HG03354 (cell line): ENCODE measurements at regions not wholly inside any gene's neighbourhood (a gene's known extent, or its start where the extent isn't known, plus 50 kb on each side); places are given as distances from the start of the nearest gene placed in this dataset.

ENCODE experiments used
- ATAC-seq: cut with Tn5 transposase; IDR thresholded peaks from one replicate; pipeline ENCODE4 v1.9.1; 2021; ENCODE audit warnings: mild to moderate bottlenecking; ENCODE audit not compliant: unreplicated experiment, poor library complexity, severe bottlenecking

DNA sequence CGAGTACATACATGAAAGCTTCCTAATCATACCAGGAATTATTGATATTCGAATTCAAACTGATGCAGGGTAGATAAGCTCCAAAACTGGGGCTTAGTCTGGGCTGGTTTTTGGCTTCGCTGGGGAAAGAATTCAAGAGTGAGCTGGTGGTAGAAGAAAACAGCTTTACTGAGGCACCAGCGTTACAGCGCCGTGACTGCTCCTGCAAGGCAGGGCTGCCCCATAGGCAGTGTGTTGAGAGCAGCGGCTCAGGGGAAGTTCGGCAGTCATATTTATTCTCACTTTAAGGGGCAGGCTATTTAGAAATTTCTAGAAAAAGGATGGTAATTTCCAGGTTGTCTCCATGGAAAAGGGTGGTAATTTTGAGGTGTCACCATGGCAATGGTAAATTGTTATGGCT lies 292.6 kb upstream of the TCF4 start:
- no peak for ATAC-seq

DNA sequence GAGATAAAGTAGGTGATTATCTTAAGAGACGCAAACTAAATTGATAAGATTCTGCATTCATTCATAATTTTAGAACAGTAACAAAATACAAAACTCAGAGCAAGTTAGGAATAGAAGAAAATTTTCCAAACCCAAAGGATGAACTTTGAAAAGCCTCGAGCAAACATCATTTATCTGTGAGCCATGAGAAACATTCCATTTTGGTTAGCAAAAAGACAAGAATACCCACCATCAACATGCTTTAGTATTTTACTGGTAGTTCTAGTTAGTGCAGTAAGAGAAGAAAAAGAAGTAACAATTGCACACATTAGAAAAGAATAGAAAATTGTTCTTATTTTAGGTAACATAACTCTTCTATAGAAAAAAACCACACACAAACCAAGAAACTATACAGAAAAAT lies 291.3 kb upstream of the TCF4 start:
- no peak for ATAC-seq

DNA sequence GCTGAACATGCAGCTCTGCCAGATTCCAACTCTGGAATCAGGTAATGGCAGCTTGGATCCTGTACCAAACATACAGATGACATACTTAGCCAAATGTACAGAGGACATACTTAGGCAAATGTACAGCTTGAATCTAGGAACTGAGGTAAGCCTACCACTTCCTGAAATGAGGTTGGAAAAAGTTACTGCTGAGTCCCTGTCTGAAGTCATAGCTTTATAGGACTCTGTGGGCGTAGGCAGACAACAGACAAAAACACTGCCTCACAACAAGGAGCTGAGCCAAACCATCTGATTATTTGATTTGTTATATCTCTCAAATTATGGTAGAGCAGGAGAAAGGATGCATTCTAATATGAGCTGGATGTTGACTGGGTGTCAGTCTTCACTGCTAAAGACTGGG lies 290.2 kb upstream of the TCF4 start:
- ATAC-seq = no peak

GRCh38 chr18:55877321-55877720 lies 289.3 kb upstream of the TCF4 start:
- ATAC-seq = no peak

DNA sequence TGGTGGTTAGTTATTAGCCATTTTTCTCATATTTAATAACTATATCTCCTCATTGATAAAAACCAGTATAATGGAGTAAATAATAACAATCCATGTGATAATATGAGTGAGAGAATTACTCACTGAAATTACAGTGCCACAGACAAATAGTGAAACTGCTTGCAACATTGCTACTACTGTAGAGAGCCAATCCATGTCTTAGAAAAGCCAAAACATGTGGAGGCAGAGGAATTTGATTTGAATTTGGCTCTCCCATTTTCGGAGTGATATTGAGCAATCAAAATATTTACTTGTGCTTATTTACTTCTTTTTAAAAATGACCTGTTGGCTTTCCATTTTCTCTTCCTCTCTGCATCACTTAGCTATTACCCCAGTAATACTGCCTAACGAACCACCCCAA lies 288.3 kb upstream of the TCF4 start:
- ATAC-seq = no peak

DNA sequence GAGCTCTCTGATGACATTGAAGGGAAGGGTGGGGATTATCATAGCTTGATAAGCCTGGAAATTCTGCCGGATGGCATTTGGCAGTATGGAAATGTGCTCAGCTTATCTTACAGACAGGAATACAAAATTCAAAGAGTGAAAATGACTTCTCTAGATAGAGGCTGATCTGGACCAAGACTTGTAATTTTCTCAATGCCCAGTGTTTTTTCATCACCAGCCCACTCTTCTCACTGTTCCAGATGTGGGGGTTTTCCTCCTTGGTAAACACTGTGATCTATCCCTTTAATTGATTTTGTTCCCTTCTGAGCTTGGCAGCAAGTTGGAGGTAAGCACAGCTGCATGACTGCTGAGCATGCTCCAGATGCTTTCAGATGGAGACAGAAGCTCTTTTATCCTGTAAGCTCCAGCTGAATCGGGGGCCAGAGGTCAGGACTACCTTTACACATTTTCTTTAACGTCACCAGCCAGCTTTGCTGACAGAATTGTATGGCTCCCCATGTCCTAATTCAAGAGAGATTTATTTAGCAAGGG lies 287.4 kb upstream of the TCF4 start:
- no peak for ATAC-seq

GRCh38 chr18:55869556-55870501 lies 281.8 kb upstream of the TCF4 start:
- no peak for ATAC-seq

- ATAC-seq = no peak
Observed at GRCh38 chr18:55868909-55869308, 280.9 kb upstream of the TCF4 start.

DNA sequence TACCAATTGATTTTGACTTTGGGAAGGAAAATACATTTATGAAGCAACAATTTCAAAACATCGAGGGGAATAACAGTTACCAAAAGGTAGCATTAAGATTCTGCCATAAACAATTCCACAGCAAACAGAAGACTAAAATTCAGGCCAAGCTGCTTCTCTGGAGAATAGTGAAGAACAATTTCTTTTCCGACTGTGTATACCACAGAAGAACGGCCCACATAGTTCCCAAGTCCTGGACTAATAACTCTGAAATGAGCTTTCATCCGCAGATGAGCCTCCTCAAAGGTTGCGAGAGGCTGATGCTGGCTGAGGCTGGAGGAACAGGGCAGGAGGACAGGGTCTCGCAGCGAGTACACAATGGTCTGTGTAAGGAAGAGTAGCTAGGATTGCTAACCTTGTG lies 278.9 kb upstream of the TCF4 start:
- no peak for ATAC-seq

DNA sequence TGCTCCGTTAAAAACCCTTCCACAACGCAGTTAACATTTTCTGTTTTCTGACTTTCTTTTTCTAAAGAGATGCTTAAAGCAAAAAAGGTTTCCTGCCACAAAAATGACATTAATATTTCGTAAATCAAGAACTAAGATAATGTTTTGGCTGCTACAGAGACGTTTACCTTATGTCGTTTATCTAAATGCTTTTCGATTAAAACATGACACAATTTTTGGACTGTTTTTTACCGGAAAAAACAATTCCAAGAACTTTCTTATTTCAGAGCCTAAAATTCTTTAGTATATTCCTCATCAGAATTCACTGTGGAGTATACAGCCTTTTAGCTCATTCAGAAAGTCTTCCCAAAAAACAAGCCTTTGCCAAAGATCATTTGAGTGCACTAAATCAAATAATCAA lies 278.0 kb upstream of the TCF4 start:
- ATAC-seq = no peak

GRCh38 chr18:55864281-55864680 lies 276.3 kb upstream of the TCF4 start:
- no peak for ATAC-seq

- ATAC-seq = no peak
Observed at GRCh38 chr18:55863876-55864275, 275.9 kb upstream of the TCF4 start.

DNA sequence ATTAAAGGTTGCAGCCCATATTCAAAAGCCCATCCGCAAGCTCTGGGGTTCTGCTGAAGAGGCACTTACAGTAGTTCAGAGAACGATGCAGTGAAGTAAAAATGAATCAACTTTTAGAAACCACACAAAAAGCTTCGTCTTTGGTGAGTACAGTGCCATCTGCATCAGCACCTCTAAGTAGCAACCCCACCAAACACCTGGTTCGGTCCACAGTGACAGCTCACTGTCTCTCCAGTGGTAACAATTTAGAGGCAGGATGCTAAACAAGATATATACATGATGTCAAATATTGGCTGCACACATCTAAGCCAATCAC lies 275.4 kb upstream of the TCF4 start:
- ATAC-seq = no peak

DNA sequence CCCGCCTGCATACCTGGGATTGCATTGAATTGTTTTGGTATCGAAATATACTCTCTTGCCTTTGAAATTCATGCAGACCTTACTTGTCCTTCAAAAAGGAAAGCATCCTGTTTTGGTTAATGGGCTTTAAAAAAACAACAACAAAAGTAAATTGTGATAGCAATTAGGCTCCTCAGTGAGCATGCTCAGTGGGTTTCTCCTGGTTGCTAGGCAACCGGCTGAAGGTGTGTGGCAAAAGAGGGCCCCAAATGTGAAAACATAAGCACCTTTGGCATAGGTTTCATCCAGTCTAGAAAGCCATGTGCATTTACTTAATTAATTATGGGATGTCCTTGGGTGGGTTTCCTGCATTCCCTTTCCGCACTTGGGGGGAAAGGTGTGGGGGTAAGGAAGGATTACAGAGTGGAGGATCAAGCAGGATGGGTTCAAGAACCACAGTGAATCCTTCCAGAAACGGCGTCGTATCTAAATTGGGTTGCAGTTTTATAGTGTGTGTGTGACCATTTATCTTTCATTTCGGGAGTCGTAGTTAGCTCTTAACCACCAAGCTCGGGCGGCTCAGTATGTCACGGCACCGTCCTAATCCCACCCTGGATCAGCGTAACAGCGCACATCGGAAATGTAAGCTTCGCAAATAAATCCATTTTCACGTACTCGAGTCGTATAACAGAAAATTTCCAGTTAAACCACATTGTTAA lies 274.9 kb upstream of the TCF4 start:
- ATAC-seq = no peak

DNA sequence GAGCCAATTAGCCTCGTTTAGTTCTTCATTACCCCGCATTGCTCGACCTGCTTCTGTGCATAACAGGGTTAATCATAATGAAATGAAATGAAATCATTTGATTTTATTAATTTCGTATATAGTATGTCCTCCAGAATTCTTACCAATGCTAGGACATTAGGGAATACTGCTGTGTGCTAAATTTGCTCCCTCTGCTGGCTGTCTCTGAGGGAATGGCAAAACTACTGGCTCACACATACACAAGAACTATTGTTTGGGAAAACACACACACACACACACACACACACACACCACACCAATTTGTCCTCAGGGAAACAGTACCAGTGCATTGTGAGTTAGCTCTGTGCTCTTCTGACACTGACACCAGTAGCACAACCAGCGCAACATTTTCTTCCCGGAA lies 273.3 kb upstream of the TCF4 start:
- no peak for ATAC-seq

- no peak for ATAC-seq
Observed at GRCh38 chr18:55858661-55859515, 270.9 kb upstream of the TCF4 start.

GRCh38 chr18:55857956-55858355 lies 270.0 kb upstream of the TCF4 start:
- ATAC-seq = no peak

DNA sequence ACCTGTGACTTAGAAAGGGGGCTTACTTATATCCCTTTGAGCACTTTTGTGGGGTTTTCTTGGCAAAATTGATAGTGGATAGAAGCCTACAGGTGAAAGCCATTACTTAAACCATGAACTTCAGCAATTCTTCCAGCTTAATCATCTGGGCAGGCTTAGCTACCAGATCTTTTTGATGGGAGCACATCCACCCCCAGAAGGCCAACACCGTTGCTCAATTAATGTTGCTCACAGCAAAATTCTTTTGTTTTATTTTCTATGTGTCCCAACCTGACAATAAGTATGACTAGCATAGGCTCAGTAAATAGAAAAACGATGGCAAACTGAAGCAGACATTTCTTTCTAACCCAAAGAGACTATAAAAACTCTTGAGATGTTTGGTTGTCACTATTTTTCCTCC lies 269.4 kb upstream of the TCF4 start:
- no peak for ATAC-seq

DNA sequence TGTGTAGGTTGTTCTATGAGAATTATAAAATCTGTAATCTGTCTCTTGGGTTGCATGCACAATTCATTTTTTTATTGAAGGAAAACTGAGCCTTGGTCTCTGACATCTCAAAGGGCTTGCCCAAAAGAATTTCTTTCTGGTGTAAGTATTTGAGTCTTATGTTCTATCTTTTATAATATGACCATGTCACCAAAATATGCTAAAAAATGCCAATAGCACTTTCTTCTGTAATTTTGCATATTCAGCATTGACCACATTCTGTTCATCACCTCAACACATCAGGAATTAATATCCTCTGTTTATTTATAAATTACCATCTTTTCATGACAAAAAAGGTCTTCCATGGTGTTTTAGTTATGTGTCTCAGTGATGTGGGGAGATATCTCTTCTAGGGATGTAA lies 268.7 kb upstream of the TCF4 start:
- ATAC-seq = no peak

GRCh38 chr18:55856229-55856628 lies 268.2 kb upstream of the TCF4 start:
- ATAC-seq = no peak
